Right lobe of liver (tissue), 6 donors: ENCODE measurements at regions not wholly inside any gene's neighbourhood (a gene's known extent, or its start where the extent isn't known, plus 50 kb on each side); places are given as distances from the start of the nearest gene placed in this dataset.

Source experiments
- ATAC-seq, 4 donors: fragments of 200-7000 bp; cut with Tn5 transposase; one replicate each; pipeline ENCODE4 v1.9.1; 2020; ENCODE audit warnings: mild to moderate bottlenecking in 4 of 4, moderate library complexity in 4 of 4
- DNase-seq, 3 donors: peaks; one replicate each; pipeline ENCODE4 v3.0.0-alpha.2; 2020
- H3K27ac ChIP-seq, 3 donors: fragments of 200-600 bp; one replicate each; pipeline ENCODE4 v1.8.0; 2022
- H3K27me3 ChIP-seq, 2 donors: fragments of 200-600 bp; one replicate each; pipeline ENCODE4 v1.8.0; 2022
- H3K36me3 ChIP-seq, 4 donors: fragments of 200-600 bp; sonication (generic) in 1 of 4; one replicate each; pipeline versions ENCODE4 v1.5.1 to v1.8.0; 2017 to 2022; ENCODE audit warnings: control low read depth in 1 of 4
- H3K4me1 ChIP-seq, 4 donors: fragments of 200-600 bp; sonication (generic) in 1 of 4; one replicate each; pipeline versions ENCODE4 v1.5.1 to v1.8.0; 2017 to 2022; ENCODE audit warnings: control low read depth in 1 of 4
- H3K4me3 ChIP-seq, 3 donors: fragments of 200-600 bp; one replicate each; pipeline ENCODE4 v1.8.0; 2022
- H3K9me3 ChIP-seq, 4 donors: fragments of 200-600 bp; sonication (generic) in 1 of 4; one replicate each; pipeline versions ENCODE4 v1.5.1 to v1.8.0; 2017 to 2022; ENCODE audit warnings: control low read depth in 1 of 4
- POLR2A ChIP-seq: fragments of 450-650 bp; IDR thresholded peaks from one replicate; pipeline ENCODE4 v1.6.1; 2017; ENCODE audit warnings: antibody characterized with exemption, mild to moderate bottlenecking
- WGBS: methylation state at CpG from one replicate; pipeline ENCODE4 v1.1.6; 2018; ENCODE audit warnings: low coverage, low lambda C conversion rate; ENCODE audit not compliant: insufficient coverage; ENCODE audit errors: missing lambda C conversion rate; 5-methylcytosine and 5-hydroxymethylcytosine counted together
- intact Hi-C, 2 donors: fragments of 100-400 bp; cut with DNase I; formaldehyde crosslinking; loops; one replicate each; pipeline versions ENCODE4 v1.11.2 to v1.14.1; 2022
- TF ChIP-seq, protein P1 (sequence below), 4 donors: fragments of 200-600 bp in 3 of 4; fragments of 450-650 bp in 1 of 4; IDR thresholded peaks; one replicate each; pipeline versions ENCODE4 v1.5.1 to v1.8.0; 2016 to 2022; ENCODE audit warnings: antibody characterized with exemption in 4 of 4, mild to moderate bottlenecking in 2 of 4
- donor health status: DM: no; HTN: yes; CAD: no.
- donor health status: DM: no; HTN: no; CAD: no.
- donor health status: DM: no; HTN: no; CAD: no.
- donor health status: DM: no; HTN: yes; CAD: no.
- donor health status: DM: no; HTN: yes; CAD: no.

DNA sequence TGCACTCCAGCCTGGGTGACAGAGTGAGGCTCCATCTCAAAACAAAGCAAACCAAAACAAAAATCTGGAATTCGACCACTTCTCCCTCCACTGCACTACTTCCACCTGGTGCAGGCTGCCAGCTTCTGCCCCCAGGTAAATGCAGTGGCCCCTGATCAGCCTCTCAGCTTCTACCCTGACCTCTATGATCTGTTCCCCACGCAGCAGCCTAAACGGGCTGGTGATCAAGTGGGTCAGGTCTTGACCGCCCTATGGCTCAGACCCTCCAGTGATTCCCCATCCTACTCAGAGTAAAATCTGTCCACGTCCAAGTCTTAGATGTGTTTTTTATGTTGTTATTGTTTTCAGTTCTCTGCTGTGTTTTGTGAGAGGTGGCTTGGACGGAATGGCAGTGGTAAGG, 163.9 kb downstream of the KCTD15 start:
- no peaks in the 10 kb centered on the region for H3K27me3 ChIP-seq
- H3K4me1 ChIP-seq: no peaks in the 10 kb centered on the region
- no peaks in the 10 kb centered on the region for H3K36me3 ChIP-seq
- no peak overlapping the region for H3K4me3 ChIP-seq
- no peak for ATAC-seq
- H3K27ac ChIP-seq: no peak overlapping the region
- no peak for DNase-seq
- H3K9me3 ChIP-seq: no peaks in the 10 kb centered on the region
- TF ChIP-seq, protein P1, sequence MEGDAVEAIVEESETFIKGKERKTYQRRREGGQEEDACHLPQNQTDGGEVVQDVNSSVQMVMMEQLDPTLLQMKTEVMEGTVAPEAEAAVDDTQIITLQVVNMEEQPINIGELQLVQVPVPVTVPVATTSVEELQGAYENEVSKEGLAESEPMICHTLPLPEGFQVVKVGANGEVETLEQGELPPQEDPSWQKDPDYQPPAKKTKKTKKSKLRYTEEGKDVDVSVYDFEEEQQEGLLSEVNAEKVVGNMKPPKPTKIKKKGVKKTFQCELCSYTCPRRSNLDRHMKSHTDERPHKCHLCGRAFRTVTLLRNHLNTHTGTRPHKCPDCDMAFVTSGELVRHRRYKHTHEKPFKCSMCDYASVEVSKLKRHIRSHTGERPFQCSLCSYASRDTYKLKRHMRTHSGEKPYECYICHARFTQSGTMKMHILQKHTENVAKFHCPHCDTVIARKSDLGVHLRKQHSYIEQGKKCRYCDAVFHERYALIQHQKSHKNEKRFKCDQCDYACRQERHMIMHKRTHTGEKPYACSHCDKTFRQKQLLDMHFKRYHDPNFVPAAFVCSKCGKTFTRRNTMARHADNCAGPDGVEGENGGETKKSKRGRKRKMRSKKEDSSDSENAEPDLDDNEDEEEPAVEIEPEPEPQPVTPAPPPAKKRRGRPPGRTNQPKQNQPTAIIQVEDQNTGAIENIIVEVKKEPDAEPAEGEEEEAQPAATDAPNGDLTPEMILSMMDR (IDR thresholded peaks at IDR 0.05): no peak
- no peak for TF ChIP-seq POLR2A
- intact Hi-C loops: no loop called here
- WGBS: 50% methylated on average over 5 of the region's 6 CpGs

DNA sequence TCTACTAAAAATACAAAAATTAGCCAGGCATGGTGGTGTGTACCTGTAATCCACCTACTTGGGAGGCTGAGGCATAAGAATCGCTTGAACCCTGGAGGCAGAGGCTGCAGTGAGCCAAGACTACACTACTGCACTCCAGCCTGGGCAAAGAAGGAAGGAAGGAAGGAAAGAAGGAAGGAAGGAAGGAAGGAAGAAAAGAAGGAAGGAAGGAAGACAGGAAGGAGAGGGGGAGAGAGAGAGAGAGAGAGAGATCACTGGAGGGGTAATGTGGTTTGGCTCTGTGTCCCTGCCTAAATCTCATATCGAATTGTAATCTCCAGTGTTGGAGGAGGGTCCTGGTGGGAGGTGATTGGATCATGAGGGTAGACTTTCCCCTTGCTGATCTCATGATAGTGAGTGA, 165.5 kb downstream of the KCTD15 start:
- 60% methylated on average over 2 of the region's 2 CpGs for WGBS
- Histone ChIP-seq H3K4me1 (no peaks in the 10 kb centered on the region), H3K4me3 (no peak overlapping the region), H3K27ac (no peak overlapping the region), H3K27me3 (no peaks in the 10 kb centered on the region), H3K36me3 (no peaks in the 10 kb centered on the region), H3K9me3 (no peaks in the 10 kb centered on the region)
- no peak for ATAC-seq
- TF ChIP-seq, protein P1 (IDR thresholded peaks at IDR 0.05): no peak
- no peak for TF ChIP-seq POLR2A
- intact Hi-C loops: no loop called here
- DNase-seq: no peak

DNA sequence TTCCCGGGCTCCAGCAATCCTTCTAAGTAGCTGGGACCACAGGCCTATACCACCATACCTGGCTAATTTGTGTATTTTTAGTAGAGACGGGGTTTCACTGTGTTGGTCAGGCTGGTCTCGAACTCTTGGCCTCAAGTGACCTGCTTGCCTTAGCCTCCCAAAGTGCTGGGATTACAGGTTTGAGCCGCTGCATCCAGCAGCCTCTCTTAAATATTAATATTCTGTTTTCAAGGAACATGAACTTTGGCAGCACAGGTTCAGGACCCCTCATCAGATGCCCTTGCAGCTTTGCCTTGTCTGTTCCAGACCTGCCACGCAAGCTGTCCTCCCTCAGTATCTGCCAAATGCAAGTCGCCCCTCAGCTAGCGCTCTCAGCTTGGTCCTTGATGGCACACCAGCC, 166.8 kb downstream of the KCTD15 start:
- Histone ChIP-seq H3K4me3 (no peak overlapping the region), H3K9me3 (no peaks in the 10 kb centered on the region), H3K36me3 (no peaks in the 10 kb centered on the region), H3K27ac (no peak overlapping the region), H3K4me1 (no peaks in the 10 kb centered on the region), H3K27me3 (no peaks in the 10 kb centered on the region)
- intact Hi-C loops: no loop called here
- ATAC-seq: no peak
- no peak for DNase-seq
- WGBS: 88% methylated on average over 7 of the region's 7 CpGs
- TF ChIP-seq POLR2A: no peak
- TF ChIP-seq, protein P1 (IDR thresholded peaks at IDR 0.05): no peak

DNA sequence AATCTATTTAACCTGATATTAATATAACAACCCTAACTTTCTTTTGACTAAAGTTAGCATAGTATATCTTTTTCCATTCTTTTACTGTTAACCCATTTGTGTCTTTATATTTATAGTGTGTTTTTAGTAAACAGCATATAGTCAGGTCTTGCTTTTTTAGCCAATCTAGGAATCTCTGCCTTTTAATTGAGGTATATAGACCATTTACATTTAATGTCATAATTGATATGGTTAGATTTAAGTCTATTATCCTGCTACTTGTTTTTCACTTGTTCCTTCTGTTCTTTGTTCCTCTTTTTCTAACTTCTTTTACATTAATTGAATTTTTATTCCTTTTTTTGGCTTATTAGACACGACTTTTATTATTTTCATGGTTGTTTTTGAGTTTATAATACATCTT, 174.4 kb downstream of the KCTD15 start:
- Histone ChIP-seq H3K4me1 (no peaks in the 10 kb centered on the region), H3K9me3 (no peaks in the 10 kb centered on the region), H3K4me3 (no peak overlapping the region), H3K36me3 (no peaks in the 10 kb centered on the region), H3K27me3 (no peaks in the 10 kb centered on the region), H3K27ac (no peak overlapping the region)
- TF ChIP-seq, protein P1 (IDR thresholded peaks at IDR 0.05): no peak
- no peak for TF ChIP-seq POLR2A
- intact Hi-C loops: no loop called here
- ATAC-seq: no peak
- WGBS: 41% methylated on average over 1 of the region's 1 CpG
- no peak for DNase-seq
